Sigmoid colon (tissue), 6 donors: ENCODE measurements at regions not wholly inside any gene's neighbourhood (a gene's known extent, or its start where the extent isn't known, plus 50 kb on each side); places are given as distances from the start of the nearest gene placed in this dataset.

Experiments used
- DNase-seq: peaks from one replicate; pipeline ENCODE4 v3.0.0-alpha.2; 2019
- H3K27ac ChIP-seq, 4 donors: fragments of 200-600 bp; sonication (generic); one replicate each; pipeline ENCODE4 v1.5.1; 2016 to 2019; ENCODE audit warnings: mild to moderate bottlenecking in 1 of 4
- H3K27me3 ChIP-seq, 3 donors: fragments of 200-600 bp; sonication (generic); one replicate each; pipeline ENCODE4 v1.5.1; 2019; ENCODE audit warnings: mild to moderate bottlenecking in 1 of 3
- H3K36me3 ChIP-seq, 4 donors: fragments of 200-600 bp; sonication (generic); one replicate each; pipeline ENCODE4 v1.5.1; 2016 to 2019
- H3K4me1 ChIP-seq, 4 donors: fragments of 200-600 bp; sonication (generic); one replicate each; pipeline ENCODE4 v1.5.1; 2017 to 2019
- H3K4me3 ChIP-seq, 4 donors: fragments of 200-600 bp; sonication (generic); one replicate each; pipeline ENCODE4 v1.5.1; 2017 to 2019; ENCODE audit warnings: mild to moderate bottlenecking in 2 of 4, moderate library complexity in 1 of 4
- H3K9me3 ChIP-seq, 4 donors: fragments of 200-600 bp in 3 of 4; sonication (generic) in 3 of 4; one replicate each; pipeline versions ENCODE4 v1.5.1 to v1.6.1; 2013 to 2019
- EP300 ChIP-seq, 4 donors: sonication (generic); formaldehyde crosslinking; IDR thresholded peaks; one replicate each; pipeline ENCODE4 v1.6.1; 2017; ENCODE audit warnings: antibody characterized with exemption in 4 of 4
- POLR2A ChIP-seq, 2 donors: fragments of 450-650 bp; IDR thresholded peaks; one replicate each; pipeline ENCODE4 v1.6.1; 2016; ENCODE audit warnings: antibody characterized with exemption in 2 of 2, mild to moderate bottlenecking in 2 of 2, moderate library complexity in 2 of 2
- POLR2AphosphoS5 ChIP-seq, 4 donors: sonication (generic); formaldehyde crosslinking; IDR thresholded peaks; one replicate each; pipeline ENCODE4 v1.6.1; 2017; ENCODE audit warnings: antibody characterized with exemption in 4 of 4
- WGBS, 2 donors: extraction: QIAGEN DNeasy Blood & Tissue Kit; methylation state at CpG; one replicate each; pipeline ENCODE4 v1.1.7; 2013; 5-methylcytosine and 5-hydroxymethylcytosine counted together
- intact Hi-C: fragments of 100-400 bp; cut with DNase I; formaldehyde crosslinking; loops from one replicate; pipeline ENCODE4 v1.15.1; 2023
- TF ChIP-seq, protein P1 (sequence below), 4 experiments: fragments of 450-650 bp in 3 of 4; fragments of 200-600 bp in 1 of 4; IDR thresholded peaks; one replicate each; pipeline ENCODE4 v1.5.1; 2016 to 2019; ENCODE audit warnings: antibody characterized with exemption in 4 of 4, mild to moderate bottlenecking in 3 of 4, moderate library complexity in 2 of 4
- donor health status: healthy with polysubstance abuse.
- donor health status: healthy.

DNA sequence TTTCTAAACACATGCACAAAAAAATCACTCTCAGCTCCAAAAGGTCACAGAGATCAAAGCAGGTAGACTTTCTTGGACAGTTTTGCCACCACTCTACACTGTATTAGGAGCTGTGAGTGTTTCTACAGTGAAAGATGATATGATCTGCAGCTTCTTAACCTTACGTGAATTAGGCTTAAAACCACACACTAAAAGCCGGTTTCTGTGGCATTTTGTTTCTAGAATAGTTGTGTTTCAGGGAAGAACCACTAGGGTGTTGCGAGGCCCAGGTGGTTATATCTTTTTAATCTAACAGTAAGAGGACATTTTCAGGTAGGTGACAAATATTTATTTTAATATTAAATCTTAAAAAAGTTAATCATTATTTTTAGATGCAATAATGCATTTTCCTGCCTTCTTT lies 216.4 kb downstream of the KLF5 start:
- WGBS, 2 donors, result 69 to 90% methylated on average over 3 of the region's 3 CpGs
- Histone ChIP-seq H3K4me1 (peaks cover 0 to 32% (median 12%) of the 10 kb centered on the region in 4 donors), H3K27ac (peak overlapping the region in 1 of 4 donors; percentile 65), H3K9me3 (no peaks in the 10 kb centered on the region), H3K4me3 (no peak overlapping the region), H3K27me3 (no peaks in the 10 kb centered on the region), H3K36me3 (no peaks in the 10 kb centered on the region)
- DNase-seq, result no peak
- TF ChIP-seq POLR2AphosphoS5 (IDR thresholded peaks at IDR 0.05), result no peak
- TF ChIP-seq EP300 (IDR thresholded peaks at IDR 0.05), result no peak
- TF ChIP-seq, protein P1, sequence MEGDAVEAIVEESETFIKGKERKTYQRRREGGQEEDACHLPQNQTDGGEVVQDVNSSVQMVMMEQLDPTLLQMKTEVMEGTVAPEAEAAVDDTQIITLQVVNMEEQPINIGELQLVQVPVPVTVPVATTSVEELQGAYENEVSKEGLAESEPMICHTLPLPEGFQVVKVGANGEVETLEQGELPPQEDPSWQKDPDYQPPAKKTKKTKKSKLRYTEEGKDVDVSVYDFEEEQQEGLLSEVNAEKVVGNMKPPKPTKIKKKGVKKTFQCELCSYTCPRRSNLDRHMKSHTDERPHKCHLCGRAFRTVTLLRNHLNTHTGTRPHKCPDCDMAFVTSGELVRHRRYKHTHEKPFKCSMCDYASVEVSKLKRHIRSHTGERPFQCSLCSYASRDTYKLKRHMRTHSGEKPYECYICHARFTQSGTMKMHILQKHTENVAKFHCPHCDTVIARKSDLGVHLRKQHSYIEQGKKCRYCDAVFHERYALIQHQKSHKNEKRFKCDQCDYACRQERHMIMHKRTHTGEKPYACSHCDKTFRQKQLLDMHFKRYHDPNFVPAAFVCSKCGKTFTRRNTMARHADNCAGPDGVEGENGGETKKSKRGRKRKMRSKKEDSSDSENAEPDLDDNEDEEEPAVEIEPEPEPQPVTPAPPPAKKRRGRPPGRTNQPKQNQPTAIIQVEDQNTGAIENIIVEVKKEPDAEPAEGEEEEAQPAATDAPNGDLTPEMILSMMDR (IDR thresholded peaks at IDR 0.05), result no peak
- TF ChIP-seq POLR2A (IDR thresholded peaks at IDR 0.05), result no peak
- intact Hi-C loops, result no loop called here

DNA sequence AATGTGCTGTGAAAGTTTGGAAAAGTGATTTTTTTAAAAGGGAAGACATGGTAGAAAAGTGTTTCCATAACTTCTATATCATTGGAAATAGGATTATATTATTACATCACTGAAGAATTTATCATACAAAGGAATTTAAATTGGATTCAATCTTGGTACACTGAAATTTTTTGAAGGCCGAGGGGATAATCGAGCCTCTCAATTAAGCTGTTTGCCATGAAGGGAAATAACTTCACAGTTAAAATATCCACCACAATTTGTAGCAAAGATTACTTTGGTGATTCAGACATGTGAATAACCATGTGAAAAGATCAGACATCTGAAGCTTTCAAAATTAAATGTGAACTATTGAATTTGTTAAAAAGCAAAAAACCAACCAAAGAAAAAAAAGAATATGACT lies 215.3 kb downstream of the KLF5 start:
- TF ChIP-seq POLR2A (IDR thresholded peaks at IDR 0.05), result no peak
- TF ChIP-seq, protein P1 (IDR thresholded peaks at IDR 0.05), result no peak
- no peak for TF ChIP-seq POLR2AphosphoS5 (IDR thresholded peaks at IDR 0.05)
- no peak for TF ChIP-seq EP300 (IDR thresholded peaks at IDR 0.05)

DNA sequence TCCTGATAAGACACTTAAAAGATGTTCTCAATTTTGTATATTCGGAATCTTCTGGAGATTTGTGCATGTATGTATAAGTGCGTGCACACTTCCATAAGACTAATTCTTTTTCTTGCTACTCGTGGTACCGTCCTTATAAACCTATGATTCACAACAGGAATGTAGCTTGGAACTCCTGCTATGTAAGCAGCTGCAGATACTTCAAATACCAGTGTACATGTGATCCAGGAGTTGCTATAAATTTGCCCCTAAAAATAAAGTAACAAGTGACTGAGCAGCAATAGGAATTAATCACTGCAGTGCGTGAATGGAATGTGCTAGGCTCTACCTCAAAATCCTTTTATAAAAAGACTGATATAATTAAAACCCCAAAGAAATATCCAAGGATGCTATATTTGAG lies 214.9 kb downstream of the KLF5 start:
- intact Hi-C loops, result no loop called here
- H3K36me3 ChIP-seq, result no peaks in the 10 kb centered on the region
- H3K27me3 ChIP-seq, result no peaks in the 10 kb centered on the region
- no peak overlapping the region for H3K4me3 ChIP-seq
- peaks cover 0 to 5% (median 0%) of the 10 kb centered on the region in 4 donors for H3K9me3 ChIP-seq
- TF ChIP-seq POLR2A (IDR thresholded peaks at IDR 0.05) (no peak), POLR2AphosphoS5 (IDR thresholded peaks at IDR 0.05) (no peak)
- TF ChIP-seq, protein P1 (IDR thresholded peaks at IDR 0.05), result no peak
- no peak for DNase-seq
- WGBS, 2 donors, result 80 to 92% methylated on average over 5 of the region's 5 CpGs
- peak overlapping the region in 2 of 4 donors; percentile 13 to 65 for H3K27ac ChIP-seq
- peaks cover 0 to 32% (median 12%) of the 10 kb centered on the region in 4 donors for H3K4me1 ChIP-seq

More for the DNA sequence above, 215.3 kb downstream of the KLF5 start:
- Histone ChIP-seq H3K36me3 (no peaks in the 10 kb centered on the region), H3K27ac (peak overlapping the region in 2 of 4 donors; percentile 13 to 65), H3K4me1 (peaks cover 0 to 32% (median 12%) of the 10 kb centered on the region in 4 donors), H3K9me3 (peaks cover 0 to 5% (median 0%) of the 10 kb centered on the region in 4 donors), H3K4me3 (no peak overlapping the region), H3K27me3 (no peaks in the 10 kb centered on the region)
- no peak for DNase-seq
- 66 to 76% methylated on average over 2 of the region's 2 CpGs for WGBS, 2 donors
- intact Hi-C loops, result no loop called here

DNA sequence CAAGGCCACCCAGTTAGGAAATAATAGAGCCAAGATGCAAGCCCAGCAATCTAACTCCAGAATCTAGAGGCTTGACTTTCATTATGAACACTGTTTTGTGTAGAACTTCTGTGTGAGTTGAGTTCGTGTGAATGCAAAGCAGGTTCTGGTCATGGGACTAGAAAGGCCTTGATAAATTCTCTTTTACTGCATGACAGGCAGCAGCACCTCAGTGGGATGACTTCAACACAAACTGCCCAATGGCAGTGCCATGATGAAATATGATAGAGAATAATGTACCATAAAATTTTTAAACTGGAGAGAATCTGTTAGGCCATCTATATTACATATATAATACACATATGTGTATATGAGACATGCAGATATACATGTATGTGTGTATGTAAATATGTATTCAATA lies 214.5 kb downstream of the KLF5 start:
- peaks cover 0 to 32% (median 12%) of the 10 kb centered on the region in 4 donors for H3K4me1 ChIP-seq
- no peaks in the 10 kb centered on the region for H3K36me3 ChIP-seq
- peaks cover 0 to 5% (median 0%) of the 10 kb centered on the region in 4 donors for H3K9me3 ChIP-seq
- H3K4me3 ChIP-seq, result no peak overlapping the region
- no peaks in the 10 kb centered on the region for H3K27me3 ChIP-seq
- DNase-seq, result no peak
- H3K27ac ChIP-seq, result peak overlapping the region in 1 of 4 donors; percentile 65
- intact Hi-C loops, result no loop called here
- WGBS, 2 donors, result 86 to 96% methylated on average over 1 of the region's 1 CpG
- TF ChIP-seq POLR2A (IDR thresholded peaks at IDR 0.05) (no peak), POLR2AphosphoS5 (IDR thresholded peaks at IDR 0.05) (no peak), EP300 (IDR thresholded peaks at IDR 0.05) (no peak)
- TF ChIP-seq, protein P1 (IDR thresholded peaks at IDR 0.05), result no peak

DNA sequence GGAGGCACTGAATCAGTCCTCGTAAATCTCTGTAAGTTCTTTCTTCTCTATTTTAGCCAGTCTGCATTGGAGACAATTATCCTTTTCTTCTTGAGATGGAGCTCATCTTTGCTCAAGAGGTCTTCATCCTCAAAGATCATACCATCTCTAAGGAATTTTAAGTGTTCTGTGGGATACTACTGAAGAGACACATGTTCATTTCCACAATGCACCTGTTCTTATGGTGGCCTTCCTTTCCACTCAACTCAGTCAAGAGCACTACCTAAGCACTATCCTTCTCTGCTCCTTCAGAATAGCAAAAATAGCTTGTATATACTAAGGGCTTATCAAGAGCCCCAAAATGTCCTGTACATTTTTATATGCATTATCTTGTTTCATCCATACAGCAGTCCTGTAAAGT lies 214.0 kb downstream of the KLF5 start:
- Histone ChIP-seq H3K27ac (peak overlapping the region in 1 of 4 donors; percentile 65), H3K9me3 (peaks cover 0 to 5% (median 0%) of the 10 kb centered on the region in 4 donors), H3K4me3 (no peak overlapping the region), H3K36me3 (no peaks in the 10 kb centered on the region), H3K27me3 (no peaks in the 10 kb centered on the region), H3K4me1 (peaks cover 0 to 32% (median 12%) of the 10 kb centered on the region in 4 donors)
- WGBS, 2 donors, result 89 to 96% methylated on average over 1 of the region's 1 CpG
- intact Hi-C loops, result no loop called here
- DNase-seq, result no peak
- TF ChIP-seq, protein P1 (IDR thresholded peaks at IDR 0.05), result no peak
- TF ChIP-seq POLR2A (IDR thresholded peaks at IDR 0.05) (no peak), EP300 (IDR thresholded peaks at IDR 0.05) (no peak), POLR2AphosphoS5 (IDR thresholded peaks at IDR 0.05) (no peak)
